Stimulated activated naive CD4-positive, alpha-beta T cell treated with Interleukin-2 at 50 U/mL for 16 hours (primary cell): ENCODE measurements at regions not wholly inside any gene's neighbourhood (a gene's known extent, or its start where the extent isn't known, plus 50 kb on each side); places are given as distances from the start of the nearest gene placed in this dataset.
"Not testable (repeated sequence)": the region's sequence is repeated elsewhere in the genome, so short reads cannot be mapped to it uniquely, and the experiment has no call there.

Experiments used
- DNase-seq: peaks from one replicate; lab custom pipeline; 2025; lab: John Stamatoyannopoulos, UW

DNA sequence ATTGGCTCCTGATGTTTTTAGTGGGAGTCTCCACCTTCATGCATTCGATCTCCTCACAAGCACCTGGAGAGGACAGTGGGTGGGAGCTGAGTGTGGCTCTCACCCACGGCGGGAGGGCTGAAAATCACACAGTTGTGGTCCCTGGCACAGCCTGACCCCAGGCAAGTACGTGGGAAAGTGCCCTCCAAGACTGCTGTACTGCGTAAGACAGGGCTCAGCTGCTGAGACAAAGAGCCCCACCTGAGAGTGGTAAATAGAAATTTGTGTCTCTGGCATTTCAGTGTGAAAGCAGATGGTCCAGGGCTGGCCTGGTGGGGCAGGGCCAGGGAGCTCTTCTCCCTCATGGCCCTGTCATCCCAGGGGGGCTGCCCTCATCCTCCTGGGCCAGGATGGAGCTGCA, 77.4 kb upstream of the IQSEC1 start:
- DNase-seq, result no peak

DNA sequence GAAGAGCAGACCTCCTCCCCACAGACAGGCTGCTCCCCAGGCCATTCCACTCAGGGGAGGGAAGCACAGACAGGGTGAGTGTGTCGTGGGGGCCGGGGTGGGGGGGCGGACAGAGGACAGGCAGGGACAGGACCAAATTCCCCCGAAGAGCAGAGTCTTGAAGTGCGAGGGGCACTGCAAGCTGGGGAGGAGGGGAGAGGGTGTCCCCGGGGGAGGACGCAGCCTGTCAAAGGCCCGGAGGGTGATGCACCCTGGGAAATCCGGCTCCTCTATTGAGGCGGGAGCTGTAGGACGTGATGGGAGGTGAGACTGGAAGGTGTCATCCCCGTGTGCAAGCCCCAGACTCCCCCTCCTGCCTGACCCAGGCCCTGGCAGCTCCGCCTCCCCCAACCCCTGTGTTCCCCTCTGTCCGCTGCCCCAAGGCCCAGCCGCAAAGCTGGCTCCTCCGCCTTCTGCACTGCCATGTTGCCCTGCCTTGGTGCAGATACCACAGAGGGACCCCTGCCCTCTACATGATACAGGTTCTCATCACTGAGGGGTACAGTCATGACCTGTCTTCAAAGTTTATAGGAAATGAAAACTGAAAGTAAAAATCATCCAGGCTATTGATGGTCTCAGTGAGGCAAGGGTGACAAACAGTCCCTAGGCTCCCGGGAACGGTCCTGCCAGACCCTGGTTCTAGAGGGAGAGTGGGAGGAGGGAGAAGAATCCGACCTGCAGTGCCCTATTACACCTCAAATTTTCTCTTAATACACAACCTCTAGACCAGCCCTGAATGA, 76.3 kb upstream of the IQSEC1 start:
- DNase-seq, result no peak

DNA sequence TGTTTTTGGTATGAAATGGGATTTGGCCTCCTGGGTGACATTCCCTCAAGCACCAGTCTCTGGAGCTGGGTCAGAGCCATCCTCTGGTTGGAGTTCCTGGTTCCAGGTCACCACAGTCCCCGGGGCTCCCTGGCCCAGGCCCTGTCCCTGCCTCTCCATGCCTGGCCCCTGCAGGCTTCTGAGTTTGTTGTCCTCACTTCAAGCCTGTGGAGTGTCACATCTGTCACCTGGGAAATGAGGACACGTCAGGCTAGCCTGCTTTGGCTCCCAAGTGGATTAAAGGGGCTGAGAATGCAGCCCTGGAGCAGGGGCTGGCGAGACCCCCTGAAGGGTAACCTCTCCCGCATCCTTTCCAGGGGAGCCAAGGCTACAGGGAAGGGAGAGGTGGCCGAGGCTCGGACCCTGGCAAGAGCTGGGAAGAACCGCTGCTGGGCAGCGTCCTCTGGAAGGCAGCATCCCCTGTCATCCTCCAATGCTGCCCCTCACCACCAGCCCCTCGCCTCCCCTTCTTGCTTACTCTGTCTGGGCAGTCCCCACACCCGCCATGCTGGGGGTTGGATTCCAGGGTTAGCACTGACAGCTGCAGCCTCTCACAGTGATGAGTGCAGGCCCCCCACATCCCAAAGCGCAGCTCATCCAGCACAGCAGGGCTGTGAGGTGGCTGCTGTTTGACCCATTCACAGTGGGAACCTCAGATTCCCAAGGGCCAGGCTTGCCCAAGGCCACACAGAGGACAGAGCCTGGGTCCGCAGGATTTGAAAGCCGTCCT, 75.5 kb upstream of the IQSEC1 start:
- no peak for DNase-seq

- no peak for DNase-seq
These were observed 74.9 kb upstream of the IQSEC1 start for GRCh38 chr3:13148126-13148525.

DNA sequence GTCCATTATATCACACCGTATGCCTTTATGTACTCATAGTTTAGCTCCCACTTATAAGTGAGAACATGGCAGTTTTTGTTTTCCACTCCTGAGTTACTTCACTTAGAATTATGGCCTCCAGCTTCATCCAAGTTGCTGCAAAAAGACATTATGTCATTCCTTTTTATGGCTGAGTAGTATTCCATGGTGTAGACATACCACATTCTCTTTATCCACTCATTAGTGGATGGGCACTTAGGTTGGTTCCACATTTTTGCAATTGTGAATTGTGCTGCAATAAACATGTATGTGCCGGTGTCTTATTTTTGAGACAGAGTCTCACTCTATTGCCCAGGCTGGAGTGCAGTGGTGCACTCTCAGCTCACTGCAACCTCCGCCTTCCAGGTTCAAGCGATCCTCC, 74.1 kb upstream of the IQSEC1 start:
- no peak for DNase-seq

- DNase-seq, result no peak
These were observed 73.5 kb upstream of the IQSEC1 start for GRCh38 chr3:13146643-13147143.

- no peak for DNase-seq
These were observed 72.8 kb upstream of the IQSEC1 start for GRCh38 chr3:13145826-13146642.

DNA sequence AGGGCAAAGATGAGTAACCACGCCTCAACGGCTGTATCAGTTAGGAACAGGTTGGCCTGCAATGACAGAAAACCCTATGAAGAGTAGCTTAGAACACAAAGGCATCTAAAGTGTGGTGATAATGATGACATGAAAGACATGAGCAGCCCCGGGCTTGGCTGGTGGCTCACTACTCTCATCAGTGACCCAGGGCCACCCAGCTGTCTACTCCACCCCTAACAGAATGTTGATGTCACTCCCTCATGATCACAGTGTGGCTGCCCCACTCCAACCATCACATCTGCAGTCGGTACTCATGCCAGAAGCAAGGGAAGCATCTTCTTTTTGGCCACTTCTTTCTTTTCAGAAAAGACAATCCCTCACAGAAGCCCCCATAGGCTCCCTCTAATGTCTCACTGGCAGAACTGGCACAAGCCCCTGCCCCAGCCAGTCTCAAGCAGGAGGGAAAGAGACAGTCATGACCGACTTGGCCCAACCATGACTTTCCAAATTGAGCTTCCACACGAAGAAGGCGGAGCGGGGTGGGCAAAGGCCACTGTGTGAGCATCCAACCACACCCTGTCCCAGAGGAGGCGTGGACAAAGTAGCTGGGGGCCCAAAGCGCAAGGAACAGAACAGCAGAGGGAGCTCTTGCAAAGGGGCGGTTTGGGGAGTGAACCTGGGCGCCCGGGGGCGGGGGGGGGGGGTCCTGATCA, 72.0 kb upstream of the IQSEC1 start:
- no peak for DNase-seq

DNA sequence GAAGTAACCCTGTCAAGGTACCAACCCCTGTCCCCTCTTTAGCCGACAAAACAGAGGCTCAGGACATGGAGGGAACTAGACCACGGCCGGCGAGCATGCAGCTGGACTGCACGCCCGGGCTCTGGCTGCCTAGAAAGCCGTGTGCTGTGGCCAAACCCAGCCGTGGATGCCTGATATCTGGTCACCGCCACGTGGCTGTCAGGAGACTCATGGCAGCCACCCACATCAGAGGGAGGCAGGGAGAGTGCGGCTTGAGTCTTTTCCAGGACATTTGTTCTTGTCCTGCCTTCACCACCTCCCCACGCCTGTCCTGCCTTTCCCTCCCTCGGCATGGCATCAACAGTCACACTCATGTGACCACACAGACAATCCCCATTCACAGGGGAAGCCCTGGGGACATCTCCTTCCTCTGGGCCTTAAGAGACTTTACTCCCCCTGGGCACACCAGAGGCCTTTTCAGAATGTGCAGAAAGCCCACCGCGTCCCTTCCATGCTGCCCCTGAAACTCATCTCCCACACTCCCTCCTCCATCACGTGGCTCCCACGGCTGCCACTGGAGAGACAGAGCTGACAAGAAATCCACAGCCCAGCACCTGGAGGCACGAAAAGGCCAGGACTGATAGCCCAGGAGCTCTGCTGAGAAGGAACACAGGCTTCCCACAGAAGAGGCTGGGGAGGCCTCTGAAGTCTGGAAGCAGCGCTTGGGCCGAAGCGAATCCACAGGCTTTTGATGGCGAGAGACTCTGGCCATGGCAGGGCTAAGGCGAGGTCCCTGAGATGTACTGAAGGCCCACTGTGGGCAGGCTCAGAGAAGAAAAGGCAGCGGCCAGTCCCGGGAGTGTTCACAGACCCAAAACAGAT, 71.2 kb upstream of the IQSEC1 start:
- no peak for DNase-seq

GRCh38 chr3:13143381-13144004, 70.3 kb upstream of the IQSEC1 start:
- DNase-seq, result no peak

GRCh38 chr3:13142552-13143380, 69.5 kb upstream of the IQSEC1 start:
- DNase-seq, result no peak

DNA sequence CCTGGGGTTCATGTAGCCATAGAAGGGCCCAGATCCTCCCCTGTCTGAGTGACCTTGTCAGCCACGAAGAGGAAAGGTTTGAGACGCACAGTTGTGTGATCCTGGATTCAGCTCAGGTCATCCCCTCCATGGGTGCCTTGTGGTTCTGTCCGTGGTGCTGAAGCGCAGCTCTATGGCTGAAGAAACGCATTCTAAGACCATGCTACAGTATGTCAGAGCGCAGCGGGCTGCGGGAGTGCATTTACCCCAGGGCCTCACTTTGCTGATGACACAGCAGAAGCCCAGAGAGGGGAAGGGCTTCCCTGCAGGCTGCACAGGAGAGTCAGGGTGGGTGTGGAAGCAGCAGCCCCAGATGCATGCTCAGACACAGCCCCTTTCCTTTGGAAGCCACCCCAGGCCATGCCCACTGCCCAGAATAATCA, 68.8 kb upstream of the IQSEC1 start:
- no peak for DNase-seq

- no peak for DNase-seq
These were observed 68.0 kb upstream of the IQSEC1 start for GRCh38 chr3:13141183-13141582.

GRCh38 chr3:13140596-13140995, 67.4 kb upstream of the IQSEC1 start:
- DNase-seq, result no peak

- DNase-seq, result no peak
These were observed 66.3 kb upstream of the IQSEC1 start for GRCh38 chr3:13139471-13140065.

DNA sequence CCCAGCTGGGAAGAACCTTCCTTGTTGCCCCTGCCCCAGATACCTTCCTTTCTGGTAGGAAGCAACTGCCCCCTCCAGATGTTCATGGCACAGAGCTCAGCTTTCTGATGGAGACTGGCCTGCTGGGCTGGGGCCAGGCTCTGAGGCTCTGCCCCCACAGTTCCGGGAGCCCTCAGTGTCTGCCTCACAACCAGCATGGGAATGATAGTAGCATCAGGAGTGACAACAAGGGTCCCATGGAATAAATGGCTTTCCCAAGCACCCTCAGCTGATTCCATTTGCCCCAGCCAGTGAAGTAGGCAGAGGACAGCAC, 65.6 kb upstream of the IQSEC1 start:
- DNase-seq, result no peak

DNA sequence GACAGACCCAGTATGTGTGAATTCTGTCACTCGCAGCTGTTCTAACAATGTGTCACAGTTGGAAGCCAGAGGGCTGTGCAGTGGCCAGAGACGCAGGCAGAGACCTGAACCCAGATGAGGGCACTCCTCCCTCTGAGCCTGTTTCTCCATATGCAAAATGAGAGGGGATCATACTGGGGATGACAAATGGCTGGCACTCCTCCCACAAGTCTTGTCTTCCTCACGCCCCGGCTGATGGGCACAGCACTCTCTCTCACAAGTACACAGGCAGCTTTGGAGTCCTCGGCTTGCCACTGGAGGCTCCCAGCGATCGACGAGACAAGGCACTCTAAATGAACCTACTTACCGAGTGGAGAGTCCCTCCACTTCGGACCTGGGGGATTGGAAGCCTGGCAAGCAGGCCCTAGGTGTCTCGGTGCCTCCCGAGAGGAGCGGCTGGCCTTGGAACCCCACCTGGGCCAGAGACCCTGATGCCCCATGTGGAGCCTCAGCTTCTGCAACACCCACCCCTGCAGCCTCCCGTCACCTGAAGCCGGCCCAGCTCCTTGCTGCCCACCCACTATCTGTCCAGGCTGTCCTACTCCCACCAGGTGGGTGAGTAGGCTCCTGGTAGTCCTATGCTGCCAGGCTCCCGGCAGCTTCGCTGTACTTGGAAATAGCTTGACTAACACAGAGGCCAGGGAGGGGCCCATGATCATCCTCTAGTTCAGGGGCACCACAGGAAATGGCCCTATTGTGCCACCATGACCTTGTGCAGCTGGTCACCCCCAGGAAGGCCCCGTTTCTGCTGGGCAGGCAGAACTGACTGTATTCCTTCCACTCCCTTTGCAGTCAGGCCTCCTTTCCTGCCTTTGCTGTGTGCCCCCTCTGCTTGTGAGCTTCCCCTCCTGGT, 65.0 kb upstream of the IQSEC1 start:
- no peak for DNase-seq

- DNase-seq, result not testable (repeated sequence)
These were observed 63.6 kb upstream of the IQSEC1 start for GRCh38 chr3:13136848-13137247.
